Endothelial cell of umbilical vein (primary cell): ENCODE measurements at regions not wholly inside any gene's neighbourhood (a gene's known extent, or its start where the extent isn't known, plus 50 kb on each side); places are given as distances from the start of the nearest gene placed in this dataset.

Source experiments
- BruUV-seq: library from RNA; stranded (reverse); fragments of 400-500 nt; replicated peaks from 2 replicates; lab custom pipeline; 2021; lab: Mats Ljungman, UMichigan
- CTCF ChIA-PET: fragments of 300-600, 350-600 bp; sonication (Branson Sonifier 250); formaldehyde crosslinking; loops from one replicate; lab custom pipeline; 2021; ENCODE audit warnings: antibody characterized with exemption, inconsistent platforms; lab: Charles Lee
- POLR2A ChIA-PET: fragments of 300-600, 350-600 bp; sonication (Branson Sonifier 250); formaldehyde crosslinking; loops from one replicate; lab custom pipeline; 2021; ENCODE audit warnings: antibody characterized with exemption, inconsistent platforms; lab: Charles Lee
- DNase-seq: peaks from one replicate; pipeline ENCODE4 v3.0.0-alpha.2; 2011; ENCODE audit warnings: low read depth, low spot score
- FAIRE-seq: peaks from 2 replicates; lab custom pipeline; 2011; peaks lifted over from hg19 to GRCh38; lab: Jason Lieb, UNC
- H2AFZ ChIP-seq: 2 replicates; pipeline ENCODE4 v1.6.0; 2012; ENCODE audit warnings: low read depth, low read length, control low read depth, inconsistent platforms
- H3K27ac ChIP-seq: 2 replicates; pipeline ENCODE4 v1.5.1; 2011; ENCODE audit warnings: low read depth, mild to moderate bottlenecking, control low read depth, low read length, moderate library complexity; ENCODE audit not compliant: insufficient read depth
- H3K27me3 ChIP-seq, 2 experiments: 2 replicates each; pipeline versions ENCODE4 v1.6.0 to v1.6.1; 2011; ENCODE audit warnings: low read length in 2 of 2, mixed read lengths in 1 of 2; ENCODE audit not compliant: control insufficient read depth in 2 of 2, insufficient read depth in 2 of 2
- H3K36me3 ChIP-seq, 2 experiments: 2 replicates in 1 of 2; 3 replicates in 1 of 2; pipeline ENCODE4 v1.5.1; 2011; ENCODE audit warnings: low read length in 2 of 2, mild to moderate bottlenecking in 1 of 2, moderate library complexity in 1 of 2; ENCODE audit not compliant: control insufficient read depth in 2 of 2, insufficient read depth in 2 of 2; ENCODE audit errors: extremely low read depth in 1 of 2
- H3K4me1 ChIP-seq: 3 replicates; pipeline ENCODE4 v1.5.1; 2011; ENCODE audit warnings: mild to moderate bottlenecking, low read length; ENCODE audit not compliant: control insufficient read depth, insufficient read depth; ENCODE audit errors: extremely low read depth
- H3K4me2 ChIP-seq: 2 replicates; pipeline ENCODE4 v1.6.1; 2011; ENCODE audit warnings: low read length, control low read depth, mixed read lengths; ENCODE audit not compliant: insufficient read depth
- H3K4me3 ChIP-seq, 3 experiments: fragments of 200-600 bp in 1 of 3; sonication (generic), shearing (Covaris generic) in 1 of 3; replicated peaks in 1 of 3; 2 replicates each; pipeline ENCODE4 v1.5.1; 2011 to 2016; ENCODE audit warnings: control low read depth in 3 of 3, low read length in 3 of 3, mild to moderate bottlenecking in 2 of 3, inconsistent platforms in 1 of 3, low read depth in 1 of 3, moderate library complexity in 1 of 3; ENCODE audit not compliant: insufficient read depth in 1 of 3
- H3K79me2 ChIP-seq: 2 replicates; pipeline ENCODE4 v1.6.0; 2012; ENCODE audit warnings: low read length, inconsistent platforms; ENCODE audit not compliant: control insufficient read depth, insufficient read depth
- H3K9ac ChIP-seq: replicated peaks from 2 replicates; pipeline ENCODE3; 2011; ENCODE audit warnings: low read length, control low read depth; ENCODE audit not compliant: insufficient read depth; ENCODE audit errors: extremely low read depth
- H3K9me1 ChIP-seq: replicated peaks from 3 replicates; pipeline ENCODE4 v1.6.0; 2011; ENCODE audit warnings: mild to moderate bottlenecking, low read length; ENCODE audit not compliant: control insufficient read depth, insufficient read depth; ENCODE audit errors: extremely low read depth
- H3K9me3 ChIP-seq: replicated peaks from 2 replicates; pipeline ENCODE4 v1.5.1; 2012; ENCODE audit warnings: low read length, inconsistent platforms; ENCODE audit not compliant: control insufficient read depth, insufficient read depth
- H4K20me1 ChIP-seq: replicated peaks from 2 replicates; pipeline ENCODE3; 2011; ENCODE audit warnings: mild to moderate bottlenecking, low read length; ENCODE audit not compliant: control insufficient read depth, insufficient read depth; ENCODE audit errors: extremely low read depth
- EZH2 ChIP-seq: IDR thresholded peaks from 2 replicates; pipeline ENCODE4 v1.6.1; 2012; ENCODE audit warnings: borderline replicate concordance, low read depth, mild to moderate bottlenecking, moderate library complexity, low read length, inconsistent platforms; ENCODE audit not compliant: severe bottlenecking
- FOS ChIP-seq: IDR thresholded peaks from 2 replicates; pipeline ENCODE4 v1.6.1; 2011; ENCODE audit warnings: mild to moderate bottlenecking, low read length, moderate library complexity, borderline replicate concordance; ENCODE audit not compliant: insufficient read depth
- GATA2 ChIP-seq: IDR thresholded peaks from 2 replicates; pipeline ENCODE4 v1.7.0; 2011; ENCODE audit warnings: low read depth, mild to moderate bottlenecking, moderate library complexity, mixed read lengths, low read length; ENCODE audit not compliant: insufficient read length, insufficient read depth
- JUN ChIP-seq: IDR thresholded peaks from 2 replicates; pipeline ENCODE4 v1.6.1; 2011; ENCODE audit warnings: borderline replicate concordance, low read depth; ENCODE audit not compliant: insufficient read length, insufficient read depth
- MAX ChIP-seq: IDR thresholded peaks from 2 replicates; pipeline ENCODE4 v1.6.1; 2011; ENCODE audit not compliant: insufficient read depth, insufficient read length
- MYC ChIP-seq: IDR thresholded peaks from one replicate; pipeline ENCODE4 v1.6.1; 2011; ENCODE audit warnings: mild to moderate bottlenecking, low read depth, low read length
- POLR2A ChIP-seq: IDR thresholded peaks from 2 replicates; pipeline ENCODE4 v1.6.1; 2012; ENCODE audit warnings: low read depth, mild to moderate bottlenecking, control low read depth, low read length
- POLR2AphosphoS5 ChIP-seq: IDR thresholded peaks from 2 replicates; pipeline ENCODE4 v1.6.1; 2012; ENCODE audit warnings: low read depth, mild to moderate bottlenecking, control low read depth, low read length, moderate library complexity; ENCODE audit not compliant: insufficient read depth
- dilution Hi-C: fragments of 300-500 bp; cut with MboI; formaldehyde crosslinking; loops from one replicate; pipeline ENCODE4 v1.15.0; 2019; ENCODE audit warnings: low sequenced_read_pairs; ENCODE audit not compliant: extremely low pct_ligation_motif_present
- intact Hi-C: fragments of 100-400 bp; cut with micrococcal nuclease; formaldehyde crosslinking; loops from one replicate; pipeline ENCODE4 v1.10.0; 2022
- TF ChIP-seq, protein P1 (sequence below), 2 donors: IDR thresholded peaks; 1 replicate in 1 of 2; 2 replicates in 1 of 2; pipeline ENCODE4 v1.5.1; 2011; ENCODE audit warnings: low read length in 2 of 2, mild to moderate bottlenecking in 2 of 2, moderate library complexity in 2 of 2, control low read depth in 1 of 2, inconsistent platforms in 1 of 2, low read depth in 1 of 2; ENCODE audit not compliant: insufficient read depth in 1 of 2; ENCODE audit errors: extremely low read depth in 1 of 2

GRCh38 chr15:69613182-69613581, 160.6 kb downstream of the RPLP1 start:
- no peaks in the 10 kb centered on the region for H3K79me2 ChIP-seq
- no peak overlapping the region for H3K27ac ChIP-seq
- dilution Hi-C loops, result no loop called here
- no peak overlapping the region for H3K4me3 ChIP-seq
- FAIRE-seq, result no peak
- no peak overlapping the region for H3K9ac ChIP-seq
- no peaks in the 10 kb centered on the region for H3K27me3 ChIP-seq
- CTCF ChIA-PET, result no interaction called here
- no peaks in the 10 kb centered on the region for H3K9me1 ChIP-seq
- H3K36me3 ChIP-seq, result no peaks in the 10 kb centered on the region
- H3K4me2 ChIP-seq, result no peak overlapping the region
- TF ChIP-seq JUN (no peak), GATA2 (no peak), POLR2AphosphoS5 (no peak), EZH2 (no peak), MYC (no peak), POLR2A (no peak), MAX (no peak), FOS (no peak)
- TF ChIP-seq, protein P1, sequence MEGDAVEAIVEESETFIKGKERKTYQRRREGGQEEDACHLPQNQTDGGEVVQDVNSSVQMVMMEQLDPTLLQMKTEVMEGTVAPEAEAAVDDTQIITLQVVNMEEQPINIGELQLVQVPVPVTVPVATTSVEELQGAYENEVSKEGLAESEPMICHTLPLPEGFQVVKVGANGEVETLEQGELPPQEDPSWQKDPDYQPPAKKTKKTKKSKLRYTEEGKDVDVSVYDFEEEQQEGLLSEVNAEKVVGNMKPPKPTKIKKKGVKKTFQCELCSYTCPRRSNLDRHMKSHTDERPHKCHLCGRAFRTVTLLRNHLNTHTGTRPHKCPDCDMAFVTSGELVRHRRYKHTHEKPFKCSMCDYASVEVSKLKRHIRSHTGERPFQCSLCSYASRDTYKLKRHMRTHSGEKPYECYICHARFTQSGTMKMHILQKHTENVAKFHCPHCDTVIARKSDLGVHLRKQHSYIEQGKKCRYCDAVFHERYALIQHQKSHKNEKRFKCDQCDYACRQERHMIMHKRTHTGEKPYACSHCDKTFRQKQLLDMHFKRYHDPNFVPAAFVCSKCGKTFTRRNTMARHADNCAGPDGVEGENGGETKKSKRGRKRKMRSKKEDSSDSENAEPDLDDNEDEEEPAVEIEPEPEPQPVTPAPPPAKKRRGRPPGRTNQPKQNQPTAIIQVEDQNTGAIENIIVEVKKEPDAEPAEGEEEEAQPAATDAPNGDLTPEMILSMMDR (IDR thresholded peaks at IDR 0.05; ENCODE audit: extremely low read depth in 1 of 2, insufficient read depth in 1 of 2, low read depth in 1 of 2, low read length in 2 of 2), result no peak
- H3K4me1 ChIP-seq, result no peaks in the 10 kb centered on the region
- POLR2A ChIA-PET, result no interaction called here
- no peak overlapping the region for H2AFZ ChIP-seq
- H3K9me3 ChIP-seq, result no peaks in the 10 kb centered on the region
- intact Hi-C loops, result no loop called here
- H4K20me1 ChIP-seq, result no peaks in the 10 kb centered on the region
- no TSS peak for BruUV-seq
- no peak for DNase-seq
